ENCODE measurements at regions not wholly inside any gene's neighbourhood (a gene's known extent, or its start where the extent isn't known, plus 50 kb on each side); places are given as distances from the start of the nearest gene placed in this dataset.

- no peaks in the 10 kb centered on the region for H3K27me3 ChIP-seq (ENCODE audit: insufficient read depth, low read depth, low read length)
- H4K20me1 ChIP-seq (ENCODE audit: insufficient read depth): no peaks in the 10 kb centered on the region
- no peaks in the 10 kb centered on the region for H3K79me2 ChIP-seq (replicated peaks; ENCODE audit: insufficient read depth, low read length)
- TF ChIP-seq EP300 (conservative IDR thresholded peaks at IDR 0.05; ENCODE audit: poor library complexity, severe bottlenecking) (no peak), TAF1 (IDR thresholded peaks at IDR 0.05; ENCODE audit: low read depth) (no peak), REST (IDR thresholded peaks at IDR 0.05; ENCODE audit: borderline replicate concordance) (no peak), CTCF (IDR thresholded peaks at IDR 0.05; ENCODE audit: poor library complexity, severe bottlenecking) (no peak), POLR2AphosphoS5 (IDR thresholded peaks at IDR 0.05) (no peak), EZH2 (IDR thresholded peaks at IDR 0.05; ENCODE audit: borderline replicate concordance, insufficient read depth, low read length, poor library complexity, severe bottlenecking) (no peak), MXI1 (conservative IDR thresholded peaks at IDR 0.05; ENCODE audit: poor library complexity, severe bottlenecking) (no peak), RAD21 (conservative IDR thresholded peaks at IDR 0.05) (no peak)
- H3F3A ChIP-seq (ENCODE audit: insufficient read depth, low read length, poor library complexity, severe bottlenecking): no peaks in the 10 kb centered on the region
- no peak overlapping the region for H2AFZ ChIP-seq (ENCODE audit: low read depth, low read length)
- H3K4me2 ChIP-seq (ENCODE audit: low read length): no peak overlapping the region
- H3K9me3 ChIP-seq (ENCODE audit: low read length): no peaks in the 10 kb centered on the region
- no peak overlapping the region for H3K27ac ChIP-seq (ENCODE audit: low read length)
- H3K36me3 ChIP-seq (ENCODE audit: insufficient read depth, low read length): no peaks in the 10 kb centered on the region
- no peak overlapping the region for H3K9ac ChIP-seq (ENCODE audit: low read length)
- no peaks in the 10 kb centered on the region for H3K9me2 ChIP-seq (ENCODE audit: insufficient read depth, low read length)
- no peak overlapping the region for H3K4me3 ChIP-seq (ENCODE audit: low read length)
Measured at GRCh38 chr12:94714378-94715114, 64.2 kb upstream of the TMCC3 start.

- no peak overlapping the region for H3K27ac ChIP-seq (ENCODE audit: low read length)
- H2AFZ ChIP-seq (ENCODE audit: low read depth, low read length): no peak overlapping the region
- no peaks in the 10 kb centered on the region for H3K27me3 ChIP-seq (ENCODE audit: insufficient read depth, low read depth, low read length)
- H4K20me1 ChIP-seq (ENCODE audit: insufficient read depth): no peaks in the 10 kb centered on the region
- H3K36me3 ChIP-seq (ENCODE audit: insufficient read depth, low read length): no peaks in the 10 kb centered on the region
- no peaks in the 10 kb centered on the region for H3K9me2 ChIP-seq (ENCODE audit: insufficient read depth, low read length)
- no peak overlapping the region for H3K9ac ChIP-seq (ENCODE audit: low read length)
- no peaks in the 10 kb centered on the region for H3K9me3 ChIP-seq (ENCODE audit: low read length)
- H3K4me3 ChIP-seq (ENCODE audit: low read length): no peak overlapping the region
- H3K4me2 ChIP-seq (ENCODE audit: low read length): no peak overlapping the region
- no peak for TF ChIP-seq CTCF (IDR thresholded peaks at IDR 0.05; ENCODE audit: poor library complexity, severe bottlenecking)
- TF ChIP-seq SMC3 (conservative IDR thresholded peaks at IDR 0.05; ENCODE audit: poor library complexity): no peak
- TF ChIP-seq EZH2 (IDR thresholded peaks at IDR 0.05; ENCODE audit: borderline replicate concordance, insufficient read depth, low read length, poor library complexity, severe bottlenecking): no peak
- TF ChIP-seq MXI1 (conservative IDR thresholded peaks at IDR 0.05; ENCODE audit: poor library complexity, severe bottlenecking): no peak
- TF ChIP-seq EP300 (conservative IDR thresholded peaks at IDR 0.05; ENCODE audit: poor library complexity, severe bottlenecking): no peak
- no peak for TF ChIP-seq TAF1 (IDR thresholded peaks at IDR 0.05; ENCODE audit: low read depth)
- TF ChIP-seq RAD21 (conservative IDR thresholded peaks at IDR 0.05): no peak
- no peak for TF ChIP-seq REST (IDR thresholded peaks at IDR 0.05; ENCODE audit: borderline replicate concordance)
- no peak for TF ChIP-seq POLR2AphosphoS5 (IDR thresholded peaks at IDR 0.05)
- no peaks in the 10 kb centered on the region for H3F3A ChIP-seq (ENCODE audit: insufficient read depth, low read length, poor library complexity, severe bottlenecking)
- H3K79me2 ChIP-seq (replicated peaks; ENCODE audit: insufficient read depth, low read length): no peaks in the 10 kb centered on the region
Measured at GRCh38 chr12:94712815-94713515, 62.6 kb upstream of the TMCC3 start.
